HCT116 (cell line): ENCODE measurements at regions not wholly inside any gene's neighbourhood (a gene's known extent, or its start where the extent isn't known, plus 50 kb on each side); places are given as distances from the start of the nearest gene placed in this dataset.

Experiments used
- ATAC-seq: fragments of 200-7000 bp; cut with Tn5 transposase; 2 replicates; pipeline ENCODE4 v1.9.1; 2020; ENCODE audit warnings: mild to moderate bottlenecking, moderate library complexity
- BruUV-seq: library from RNA; stranded (reverse); fragments of 400-500 nt; replicated peaks from 2 replicates; lab custom pipeline; 2021; lab: Mats Ljungman, UMichigan
- CTCF ChIA-PET: fragments of 300-600 bp; sonication (Branson Sonifier 250); formaldehyde crosslinking; loops from one replicate; lab custom pipeline; 2021; ENCODE audit warnings: antibody characterized with exemption; lab: Charles Lee
- POLR2A ChIA-PET: fragments of 300-600, 350-600 bp; sonication (Branson Sonifier 250); formaldehyde crosslinking; loops from one replicate; lab custom pipeline; 2021; ENCODE audit warnings: antibody characterized with exemption; lab: Charles Lee
- RAD21 ChIA-PET, 2 experiments: fragments of 300-600 bp; sonication (Branson Sonifier 250); formaldehyde crosslinking; loops; one replicate each; lab custom pipeline; 2023; ENCODE audit warnings: low total read pairs in 2 of 2; ENCODE audit not compliant: uncharacterized antibody in 2 of 2, unreplicated experiment in 2 of 2, low non-redundant PET in 1 of 2; lab: Charles Lee
- DNase-seq: peaks from one replicate; pipeline ENCODE4 v3.0.0-alpha.2; 2010; ENCODE audit warnings: low read depth, low spot score
- H2AFZ ChIP-seq: fragments of 200-600 bp; shearing (Covaris generic), sonication (generic); 2 replicates; pipeline ENCODE4 v1.6.1; 2017; ENCODE audit warnings: low read depth, mixed run types, mixed read lengths, antibody characterized with exemption, low read length; ENCODE audit not compliant: poor library complexity, severe bottlenecking
- H3K27ac ChIP-seq: 2 replicates; pipeline ENCODE4 v1.5.1; 2012; ENCODE audit warnings: low read depth, low read length
- H3K27me3 ChIP-seq: fragments of 200-600 bp; sonication (generic); 2 replicates; pipeline ENCODE4 v1.6.1; 2016; ENCODE audit warnings: mixed run types, low read length, mixed read lengths; ENCODE audit not compliant: insufficient read depth
- H3K36me3 ChIP-seq, 2 experiments: fragments of 200-500 bp in 1 of 2; fragments of 200-600 bp in 1 of 2; sonication (Bioruptor generic) in 1 of 2; sonication (generic) in 1 of 2; 2 replicates each; pipeline versions ENCODE4 v1.5.1 to v1.6.1; 2014 to 2016; ENCODE audit warnings: low read length in 2 of 2, inconsistent platforms in 1 of 2, mixed read lengths in 1 of 2, mixed run types in 1 of 2; ENCODE audit not compliant: insufficient read depth in 2 of 2, control insufficient read depth in 1 of 2
- H3K4me1 ChIP-seq, 2 experiments: fragments of 200-600 bp in 1 of 2; sonication (generic) in 1 of 2; 2 replicates each; pipeline versions ENCODE4 v1.5.1 to v1.6.1; 2012 to 2017; ENCODE audit warnings: low read length in 2 of 2, inconsistent platforms in 1 of 2, mild to moderate bottlenecking in 1 of 2, mixed read lengths in 1 of 2, mixed run types in 1 of 2, moderate library complexity in 1 of 2; ENCODE audit not compliant: insufficient read depth in 2 of 2, control insufficient read depth in 1 of 2
- H3K4me2 ChIP-seq: fragments of 200-600 bp; sonication (generic); 2 replicates; pipeline ENCODE4 v1.6.1; 2017; ENCODE audit warnings: mixed run types, low read length, mixed read lengths
- H3K4me3 ChIP-seq, 2 experiments: fragments of 200-600 bp in 1 of 2; sonication (generic) in 1 of 2; replicated peaks in 1 of 2; 2 replicates each; pipeline ENCODE4 v1.5.1; 2011 to 2016; ENCODE audit warnings: low read length in 2 of 2, control low read depth in 1 of 2, low read depth in 1 of 2, mild to moderate bottlenecking in 1 of 2, mixed read lengths in 1 of 2, mixed run types in 1 of 2
- H3K79me2 ChIP-seq: fragments of 200-600 bp; sonication (generic); 2 replicates; pipeline ENCODE4 v1.6.1; 2017; ENCODE audit warnings: mild to moderate bottlenecking, mixed run types, low read length, moderate library complexity, mixed read lengths; ENCODE audit not compliant: insufficient read depth
- H3K9ac ChIP-seq: fragments of 200-600 bp; sonication (generic); 2 replicates; pipeline ENCODE4 v1.6.1; 2016; ENCODE audit warnings: low read length, mixed read lengths
- H3K9me2 ChIP-seq: fragments of 200-600 bp; sonication (generic), shearing (Covaris generic); 2 replicates; pipeline ENCODE4 v1.6.1; 2017; ENCODE audit warnings: mixed run types, mild to moderate bottlenecking, moderate library complexity; ENCODE audit not compliant: insufficient read depth
- H3K9me3 ChIP-seq, 2 experiments: fragments of 200-500 bp in 1 of 2; fragments of 200-600 bp in 1 of 2; sonication (Bioruptor generic) in 1 of 2; sonication (generic) in 1 of 2; 2 replicates each; pipeline ENCODE4 v1.6.1; 2014 to 2017; ENCODE audit warnings: low read length in 2 of 2, mixed read lengths in 2 of 2, inconsistent platforms in 1 of 2, low read depth in 1 of 2, mild to moderate bottlenecking in 1 of 2, mixed run types in 1 of 2, moderate library complexity in 1 of 2; ENCODE audit not compliant: control insufficient read depth in 1 of 2, insufficient read depth in 1 of 2
- H4K20me1 ChIP-seq: fragments of 200-600 bp; sonication (generic), shearing (Covaris generic); 2 replicates; pipeline ENCODE4 v1.6.1; 2017; ENCODE audit warnings: mixed run types, mild to moderate bottlenecking, moderate library complexity; ENCODE audit not compliant: insufficient read depth
- CBX3 ChIP-seq: IDR thresholded peaks from 2 replicates; pipeline ENCODE4 v1.6.1; 2012; ENCODE audit warnings: low read depth
- CTCF ChIP-seq, 3 experiments: fragments of 200-600 bp in 1 of 3; sonication (generic) in 1 of 3; IDR thresholded peaks in 2 of 3; conservative IDR thresholded peaks in 1 of 3; 2 replicates each; pipeline ENCODE4 v1.5.1; 2012 to 2017; ENCODE audit warnings: low read depth in 2 of 3, low read length in 2 of 3, antibody characterized with exemption in 1 of 3, borderline replicate concordance in 1 of 3, control low read depth in 1 of 3, mild to moderate bottlenecking in 1 of 3, mixed read lengths in 1 of 3, mixed run types in 1 of 3, moderate library complexity in 1 of 3; ENCODE audit not compliant: insufficient read depth in 1 of 3
- EGR1 ChIP-seq: IDR thresholded peaks from 2 replicates; pipeline ENCODE4 v1.6.1; 2012; ENCODE audit warnings: low read depth
- EZH2 ChIP-seq: fragments of 200-600 bp; sonication (generic); IDR thresholded peaks from 2 replicates; pipeline ENCODE4 v1.6.1; 2017; ENCODE audit warnings: antibody characterized with exemption, mixed run types
- EZH2phosphoT487 ChIP-seq: fragments of 200-600 bp; IDR thresholded peaks from 2 replicates; pipeline ENCODE4 v1.6.1; 2018; ENCODE audit warnings: antibody characterized with exemption, borderline replicate concordance
- FOSL1 ChIP-seq: IDR thresholded peaks from 2 replicates; pipeline ENCODE4 v1.6.1; 2012; ENCODE audit warnings: low read depth
- JUND ChIP-seq: IDR thresholded peaks from 2 replicates; pipeline ENCODE4 v1.6.1; 2012
- MAX ChIP-seq: IDR thresholded peaks from 2 replicates; pipeline ENCODE4 v1.6.1; 2012
- POLR2A ChIP-seq: IDR thresholded peaks from 2 replicates; pipeline ENCODE4 v1.7.0; 2011; ENCODE audit warnings: borderline replicate concordance; ENCODE audit not compliant: insufficient read depth, insufficient read length; ENCODE audit errors: extremely low read depth
- POLR2AphosphoS5 ChIP-seq: IDR thresholded peaks from 2 replicates; pipeline ENCODE4 v1.6.1; 2011; ENCODE audit warnings: mild to moderate bottlenecking, low read depth, low read length, moderate library complexity
- RAD21 ChIP-seq: IDR thresholded peaks from 2 replicates; pipeline ENCODE4 v1.6.1; 2012; ENCODE audit warnings: low read depth, mild to moderate bottlenecking
- REST ChIP-seq: IDR thresholded peaks from 2 replicates; pipeline ENCODE4 v1.6.1; 2012; ENCODE audit warnings: low read depth
- SIN3A ChIP-seq: IDR thresholded peaks from 2 replicates; pipeline ENCODE4 v1.6.1; 2012; ENCODE audit warnings: low read depth
- TCF7L2 ChIP-seq: IDR thresholded peaks from 2 replicates; pipeline ENCODE4 v1.7.0; 2011; ENCODE audit warnings: borderline replicate concordance, inconsistent platforms; ENCODE audit not compliant: insufficient read depth, insufficient read length; ENCODE audit errors: extremely low read depth
- YY1 ChIP-seq: IDR thresholded peaks from 2 replicates; pipeline ENCODE4 v1.6.1; 2011; ENCODE audit warnings: low read length, low read depth, moderate library complexity, mild to moderate bottlenecking; ENCODE audit not compliant: insufficient replicate concordance; ENCODE audit errors: extremely low read depth
- ZBTB33 ChIP-seq: IDR thresholded peaks from 2 replicates; pipeline ENCODE4 v1.6.1; 2011; ENCODE audit warnings: mild to moderate bottlenecking, low read length, moderate library complexity; ENCODE audit not compliant: insufficient replicate concordance; ENCODE audit errors: extremely low read depth
- ZFX ChIP-seq: fragments of 450-650 bp; IDR thresholded peaks from 2 replicates; pipeline ENCODE4 v1.6.1; 2017
- ZNF274 ChIP-seq: fragments of 200-500 bp; sonication (Bioruptor generic); IDR thresholded peaks from 2 replicates; pipeline ENCODE4 v1.6.1; 2014; ENCODE audit warnings: mild to moderate bottlenecking, low read depth, low read length, inconsistent platforms
- intact Hi-C: fragments of 100-400 bp; cut with micrococcal nuclease; formaldehyde crosslinking; loops from 2 replicates; pipeline ENCODE4 v1.10.0; 2022

- ChIA-PET CTCF (no interaction called here), RAD21 (no interaction called here), POLR2A (no interaction called here)
- Histone ChIP-seq H3K79me2 (no peaks in the 10 kb centered on the region), H3K9ac (no peak overlapping the region), H3K9me2 (no peaks in the 10 kb centered on the region), H3K9me3 (no peaks in the 10 kb centered on the region), H3K4me2 (no peak overlapping the region), H3K4me1 (peaks cover 0 to 7% of the 10 kb centered on the region in 2 experiments; a peak in 1 of 4 replicates), H3K4me3 (no peak overlapping the region), H3K36me3 (no peaks in the 10 kb centered on the region), H3K27me3 (0 out of 2 replicates have a peak, but pooled peaks cover 8% of the 10 kb centered on the region), H4K20me1 (no peaks in the 10 kb centered on the region), H2AFZ (no peak overlapping the region), H3K27ac (no peak overlapping the region)
- TF ChIP-seq EGR1 (no peak), JUND (no peak), EZH2phosphoT487 (no peak), EZH2 (no peak), FOSL1 (no peak), POLR2A (no peak), YY1 (no peak), ZNF274 (no peak), RAD21 (no peak), REST (no peak), ZFX (no peak), MAX (no peak), ZBTB33 (no peak), CTCF (IDR thresholded peaks at IDR 0.05 in 2 of 3, conservative IDR thresholded peaks at IDR 0.05 in 1 of 3; ENCODE audit: borderline replicate concordance in 1 of 3, insufficient read depth in 1 of 3, low read depth in 2 of 3, low read length in 2 of 3) (no peak), CBX3 (no peak), SIN3A (no peak), TCF7L2 (no peak), POLR2AphosphoS5 (no peak)
- DNase-seq: no peak
- BruUV-seq: no TSS peak
- ATAC-seq: no peak
- intact Hi-C loops: no loop called here
These were observed 64.2 kb upstream of the TNRC6C start for GRCh38 chr17:77894126-77894956.
